IMR-90 (cell line): ENCODE measurements at regions not wholly inside any gene's neighbourhood (a gene's known extent, or its start where the extent isn't known, plus 50 kb on each side); places are given as distances from the start of the nearest gene placed in this dataset.

ENCODE experiments used
- ATAC-seq: fragments of 200-7000 bp; cut with Tn5 transposase; 2 replicates; pipeline ENCODE4 v1.9.1; 2020; ENCODE audit warnings: low read depth, mild to moderate bottlenecking, moderate library complexity
- BruUV-seq: library from RNA; stranded (reverse); fragments of 400-500 nt; replicated peaks from 2 replicates; lab custom pipeline; 2021; lab: Mats Ljungman, UMichigan
- CTCF ChIA-PET: fragments of 300-600 bp; formaldehyde crosslinking; extraction: SDS; loops from one replicate; lab custom pipeline; 2021; ENCODE audit warnings: antibody characterized with exemption; lab: Yijun Ruan, JAX
- POLR2A ChIA-PET: fragments of 300-600 bp; sonication (Branson Sonifier 250); formaldehyde crosslinking; loops from one replicate; lab custom pipeline; 2022; ENCODE audit warnings: antibody characterized with exemption; ENCODE audit not compliant: unreplicated experiment; lab: Charles Lee
- DNase-seq: peaks from one replicate; pipeline ENCODE4 v3.0.0; 2013
- H2AFZ ChIP-seq: replicated peaks from 2 replicates; pipeline ENCODE3; 2013; ENCODE audit warnings: low read length, mild to moderate bottlenecking; ENCODE audit not compliant: poor library complexity
- H2AK5ac ChIP-seq: 2 replicates; pipeline ENCODE4 v1.6.1; 2013; ENCODE audit warnings: low read depth, low read length, inconsistent platforms
- H2AK9ac ChIP-seq: replicated peaks from 2 replicates; pipeline ENCODE3; 2013; ENCODE audit warnings: mild to moderate bottlenecking, low read depth, low read length, moderate library complexity; ENCODE audit not compliant: poor library complexity
- H2BK120ac ChIP-seq: 2 replicates; pipeline ENCODE4 v1.6.1; 2013; ENCODE audit warnings: low read depth, low read length, inconsistent platforms
- H2BK15ac ChIP-seq: 3 replicates; pipeline ENCODE4 v1.6.1; 2013; ENCODE audit warnings: low read depth, low read length, inconsistent platforms
- H2BK20ac ChIP-seq: 2 replicates; pipeline ENCODE4 v1.6.1; 2013; ENCODE audit warnings: low read depth, mild to moderate bottlenecking, inconsistent platforms, low read length, moderate library complexity
- H2BK5ac ChIP-seq: 2 replicates; pipeline ENCODE4 v1.6.1; 2013; ENCODE audit warnings: mild to moderate bottlenecking, low read depth, low read length, inconsistent platforms; ENCODE audit not compliant: poor library complexity, severe bottlenecking
- H3K14ac ChIP-seq: replicated peaks from 2 replicates; pipeline ENCODE4 v1.6.1; 2013; ENCODE audit warnings: low read depth, low read length, inconsistent platforms
- H3K18ac ChIP-seq: 2 replicates; pipeline ENCODE4 v1.6.1; 2013; ENCODE audit warnings: low read depth, low read length, control low read depth
- H3K23ac ChIP-seq: 2 replicates; pipeline ENCODE4 v1.6.1; 2013; ENCODE audit warnings: low read depth, low read length, inconsistent platforms
- H3K27ac ChIP-seq: 2 replicates; pipeline ENCODE4 v1.5.1; 2013; ENCODE audit warnings: mild to moderate bottlenecking, control low read depth, low read length; ENCODE audit not compliant: insufficient read depth
- H3K27me3 ChIP-seq: 2 replicates; pipeline ENCODE4 v1.6.1; 2013; ENCODE audit warnings: low read length; ENCODE audit not compliant: control insufficient read depth, insufficient read depth
- H3K36me3 ChIP-seq: 2 replicates; pipeline ENCODE4 v1.6.1; 2013; ENCODE audit warnings: low read length, mixed read lengths; ENCODE audit not compliant: control insufficient read depth, insufficient read depth
- H3K4ac ChIP-seq: 2 replicates; pipeline ENCODE4 v1.6.1; 2013; ENCODE audit warnings: low read depth, low read length, inconsistent platforms
- H3K4me1 ChIP-seq: 2 replicates; pipeline ENCODE4 v1.6.1; 2013; ENCODE audit warnings: low read length, mixed read lengths; ENCODE audit not compliant: control insufficient read depth, insufficient read depth
- H3K4me2 ChIP-seq: 2 replicates; pipeline ENCODE4 v1.6.1; 2013; ENCODE audit warnings: low read depth, mild to moderate bottlenecking, control low read depth, low read length, moderate library complexity
- H3K4me3 ChIP-seq: 2 replicates; pipeline ENCODE4 v1.5.1; 2013; ENCODE audit warnings: low read depth, mild to moderate bottlenecking, control low read depth, low read length, moderate library complexity; ENCODE audit not compliant: insufficient read depth
- H3K56ac ChIP-seq: 2 replicates; pipeline ENCODE4 v1.6.1; 2013; ENCODE audit warnings: low read length, inconsistent platforms; ENCODE audit not compliant: insufficient read depth; ENCODE audit errors: extremely low read depth
- H3K79me1 ChIP-seq, 2 experiments: 2 replicates each; pipeline ENCODE4 v1.6.1; 2013; ENCODE audit warnings: low read length in 2 of 2, inconsistent platforms in 1 of 2, low read depth in 1 of 2
- H3K9ac ChIP-seq: 2 replicates; pipeline ENCODE4 v1.6.1; 2013; ENCODE audit warnings: low read depth, low read length, control low read depth
- H3K9me1 ChIP-seq: 2 replicates; pipeline ENCODE4 v1.6.1; 2013; ENCODE audit warnings: low read length, inconsistent platforms; ENCODE audit not compliant: insufficient read depth
- H3K9me3 ChIP-seq: 2 replicates; pipeline ENCODE4 v1.6.1; 2013; ENCODE audit warnings: low read length; ENCODE audit not compliant: control insufficient read depth, insufficient read depth
- H4K20me1 ChIP-seq: 2 replicates; pipeline ENCODE4 v1.6.1; 2013; ENCODE audit warnings: low read length, inconsistent platforms; ENCODE audit not compliant: insufficient read depth
- H4K5ac ChIP-seq: 2 replicates; pipeline ENCODE4 v1.6.1; 2013; ENCODE audit warnings: mild to moderate bottlenecking, low read depth, low read length, control low read depth
- H4K8ac ChIP-seq, 2 experiments: 2 replicates each; pipeline ENCODE4 v1.6.1; 2013; ENCODE audit warnings: low read depth in 2 of 2, low read length in 2 of 2, control low read depth in 1 of 2, inconsistent platforms in 1 of 2
- H4K91ac ChIP-seq: 2 replicates; pipeline ENCODE4 v1.6.1; 2013; ENCODE audit warnings: low read depth, low read length, inconsistent platforms; ENCODE audit not compliant: insufficient read depth
- BHLHE40 ChIP-seq: fragments of 150-350 bp; IDR thresholded peaks from 2 replicates; pipeline ENCODE4 v1.6.1; 2016; ENCODE audit warnings: mild to moderate bottlenecking, low read depth, low read length
- CEBPB ChIP-seq: IDR thresholded peaks from 2 replicates; pipeline ENCODE4 v1.6.1; 2012; ENCODE audit warnings: low read depth, low read length, improper control_type of control experiment
- CHD1 ChIP-seq: IDR thresholded peaks from 2 replicates; pipeline ENCODE4 v1.6.1; 2012; ENCODE audit warnings: low read depth, low read length, improper control_type of control experiment
- CTCF ChIP-seq: conservative IDR thresholded peaks from 2 replicates; pipeline ENCODE4 v1.5.1; 2012; ENCODE audit warnings: mild to moderate bottlenecking, low read depth, low read length, improper control_type of control experiment
- ELK1 ChIP-seq: fragments of 150-350 bp; IDR thresholded peaks from 2 replicates; pipeline ENCODE4 v1.6.1; 2016; ENCODE audit warnings: low read depth, mild to moderate bottlenecking, low read length, moderate library complexity, borderline replicate concordance
- FOS ChIP-seq: fragments of 150-350 bp; IDR thresholded peaks from 2 replicates; pipeline ENCODE4 v1.6.1; 2016; ENCODE audit warnings: low read depth, low read length
- MAFK ChIP-seq: IDR thresholded peaks from 2 replicates; pipeline ENCODE4 v1.6.1; 2012; ENCODE audit warnings: low read depth, low read length, improper control_type of control experiment
- MAZ ChIP-seq: IDR thresholded peaks from 2 replicates; pipeline ENCODE4 v1.6.1; 2012; ENCODE audit warnings: low read depth, mild to moderate bottlenecking, low read length, improper control_type of control experiment, moderate library complexity, borderline replicate concordance
- MXI1 ChIP-seq: IDR thresholded peaks from 2 replicates; pipeline ENCODE4 v1.6.1; 2012; ENCODE audit warnings: low read depth, mild to moderate bottlenecking, low read length, moderate library complexity, borderline replicate concordance
- NFE2L2 ChIP-seq: fragments of 150-350 bp; IDR thresholded peaks from 2 replicates; pipeline ENCODE4 v1.6.1; 2016; ENCODE audit warnings: low read depth, mild to moderate bottlenecking, low read length
- POLR2A ChIP-seq: IDR thresholded peaks from 2 replicates; pipeline ENCODE4 v1.6.1; 2012; ENCODE audit warnings: mild to moderate bottlenecking, low read depth, low read length
- RAD21 ChIP-seq: IDR thresholded peaks from 2 replicates; pipeline ENCODE4 v1.6.1; 2012; ENCODE audit warnings: low read length, improper control_type of control experiment
- RCOR1 ChIP-seq: IDR thresholded peaks from 2 replicates; pipeline ENCODE4 v1.6.1; 2012; ENCODE audit warnings: mild to moderate bottlenecking, low read length, improper control_type of control experiment; ENCODE audit not compliant: insufficient replicate concordance
- RFX5 ChIP-seq: IDR thresholded peaks from 2 replicates; pipeline ENCODE4 v1.8.0; 2012; ENCODE audit warnings: low read depth, mild to moderate bottlenecking, low read length, moderate library complexity
- SMC3 ChIP-seq: fragments of 150-350 bp; IDR thresholded peaks from 2 replicates; pipeline ENCODE4 v1.6.1; 2016; ENCODE audit warnings: low read depth, mild to moderate bottlenecking, antibody characterized with exemption, low read length, moderate library complexity
- USF2 ChIP-seq: fragments of 150-350 bp; IDR thresholded peaks from 2 replicates; pipeline ENCODE4 v1.6.1; 2017; ENCODE audit warnings: mild to moderate bottlenecking, antibody characterized with exemption, low read length, low read depth
- WGBS, 2 experiments: methylation state at CpG; one replicate each; pipeline versions ENCODE4 v1.1.5 to v1.1.7; 2013; ENCODE audit warnings: missing lambda C conversion rate in 2 of 2; ENCODE audit not compliant: insufficient read length in 1 of 2; ENCODE audit errors: extremely low coverage in 2 of 2; 5-methylcytosine and 5-hydroxymethylcytosine counted together
- dilution Hi-C: fragments of 300-500 bp; cut with HindIII; formaldehyde crosslinking; loops from one replicate; pipeline ENCODE4 v1.14.3; 2018; ENCODE audit warnings: low sequenced_read_pairs; ENCODE audit not compliant: unreplicated experiment
- in situ Hi-C: fragments of 300-500 bp; cut with MboI; formaldehyde crosslinking; loops from 3 replicates; pipeline ENCODE4 v1.14.3; 2019; ENCODE audit warnings: low sequenced_read_pairs, inconsistent platforms, mixed read lengths
- intact Hi-C: fragments of 100-400 bp; cut with micrococcal nuclease; formaldehyde crosslinking; loops from 2 replicates; pipeline ENCODE4 v1.10.0; 2022

GRCh38 chr18:42654556-42654955, 460.9 kb downstream of the RIT2 start:
- intact Hi-C loops, result no loop called here
- H3K27me3 ChIP-seq, result no peaks in the 10 kb centered on the region
- ChIA-PET POLR2A (no interaction called here), CTCF (no interaction called here)
- H3K4me2 ChIP-seq, result no peak overlapping the region
- no peak overlapping the region for H2BK20ac ChIP-seq
- H4K20me1 ChIP-seq, result no peaks in the 10 kb centered on the region
- no TSS peak for BruUV-seq
- no peak overlapping the region for H3K18ac ChIP-seq
- H3K23ac ChIP-seq, result no peak overlapping the region
- no peaks in the 10 kb centered on the region for H3K9me3 ChIP-seq
- H3K56ac ChIP-seq, result no peak overlapping the region
- no peak for ATAC-seq
- in situ Hi-C loops, result no loop called here
- DNase-seq, result no peak
- no peak overlapping the region for H3K27ac ChIP-seq
- no peaks in the 10 kb centered on the region for H3K79me1 ChIP-seq
- H4K8ac ChIP-seq, result no peak overlapping the region
- H2AK5ac ChIP-seq, result no peak overlapping the region
- TF ChIP-seq MXI1 (no peak), BHLHE40 (no peak), RFX5 (no peak), SMC3 (no peak), RAD21 (no peak), CEBPB (no peak), MAZ (no peak), CHD1 (no peak), POLR2A (no peak), CTCF (no peak), USF2 (no peak), ELK1 (no peak), FOS (no peak), MAFK (no peak), RCOR1 (no peak), NFE2L2 (no peak)
- no peak overlapping the region for H2AK9ac ChIP-seq
- H3K4me1 ChIP-seq, result no peaks in the 10 kb centered on the region
- no CpG with 5 or more reads among the region's 3 CpGs for WGBS, 2 experiments
- no peak overlapping the region for H3K4ac ChIP-seq
- no peaks in the 10 kb centered on the region for H3K36me3 ChIP-seq
- no peak overlapping the region for H2AFZ ChIP-seq
- H2BK5ac ChIP-seq, result no peak overlapping the region
- H4K91ac ChIP-seq, result no peak overlapping the region
- no peak overlapping the region for H3K9ac ChIP-seq
- H2BK120ac ChIP-seq, result no peak overlapping the region
- H3K4me3 ChIP-seq, result no peak overlapping the region
- H2BK15ac ChIP-seq, result no peak overlapping the region
- H4K5ac ChIP-seq, result no peak overlapping the region
- H3K14ac ChIP-seq, result no peak overlapping the region
- dilution Hi-C loops, result no loop called here
- H3K9me1 ChIP-seq, result no peaks in the 10 kb centered on the region
